ENCODE measurements at regions not wholly inside any gene's neighbourhood (a gene's known extent, or its start where the extent isn't known, plus 50 kb on each side); places are given as distances from the start of the nearest gene placed in this dataset.

- DNase-seq (ENCODE audit: low read depth in 2 of 2): no peak
Measured at GRCh38 chr5:109917154-109917546, 227.4 kb downstream of the MAN2A1 start.

DNA sequence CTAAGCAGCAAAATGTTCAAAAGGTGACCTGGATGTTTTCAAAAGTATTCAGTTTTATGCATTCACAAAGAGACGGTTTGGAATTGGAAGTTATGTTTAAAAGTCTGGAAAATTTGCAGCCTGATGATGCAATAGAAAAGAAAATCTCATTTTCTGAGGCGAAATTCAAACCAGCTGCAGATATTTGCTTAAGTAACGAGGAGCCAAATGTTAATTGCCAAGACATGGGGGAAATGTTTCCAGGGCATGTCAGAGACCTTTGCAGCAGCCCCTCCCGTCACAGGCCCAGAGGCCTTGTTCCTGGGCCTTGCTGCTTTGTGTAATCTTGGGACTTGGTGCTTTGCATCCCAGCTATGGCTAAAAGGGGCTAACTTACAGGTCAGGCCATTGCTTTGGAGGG lies 228.2 kb downstream of the MAN2A1 start:
- DNase-seq (ENCODE audit: low read depth in 2 of 2): no peak

DNA sequence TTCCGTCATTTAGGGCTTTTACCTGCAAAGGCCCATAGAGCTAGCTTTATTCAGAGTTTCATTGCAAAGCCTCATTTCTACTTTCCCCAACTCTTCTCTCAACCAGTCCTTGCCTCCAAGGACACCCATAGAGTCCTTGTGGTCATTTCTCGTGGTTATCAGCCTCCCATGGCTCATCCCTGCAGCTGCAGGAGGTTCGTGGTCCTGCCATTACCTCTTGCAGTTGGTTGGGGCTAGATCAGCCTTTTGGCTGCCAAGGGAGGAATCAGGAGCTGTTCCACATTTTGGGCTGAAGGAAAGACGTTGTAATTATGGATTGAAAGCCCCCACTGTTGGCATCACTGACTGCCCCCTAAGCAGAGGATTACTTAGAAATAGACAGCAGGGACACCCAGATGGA lies 231.0 kb downstream of the MAN2A1 start:
- no peak for DNase-seq (ENCODE audit: low read depth in 2 of 2)

- DNase-seq (ENCODE audit: low read depth in 2 of 2): peak; percentile 2 to 15
Measured at GRCh38 chr5:109921735-109922380, 232.1 kb downstream of the MAN2A1 start.

DNA sequence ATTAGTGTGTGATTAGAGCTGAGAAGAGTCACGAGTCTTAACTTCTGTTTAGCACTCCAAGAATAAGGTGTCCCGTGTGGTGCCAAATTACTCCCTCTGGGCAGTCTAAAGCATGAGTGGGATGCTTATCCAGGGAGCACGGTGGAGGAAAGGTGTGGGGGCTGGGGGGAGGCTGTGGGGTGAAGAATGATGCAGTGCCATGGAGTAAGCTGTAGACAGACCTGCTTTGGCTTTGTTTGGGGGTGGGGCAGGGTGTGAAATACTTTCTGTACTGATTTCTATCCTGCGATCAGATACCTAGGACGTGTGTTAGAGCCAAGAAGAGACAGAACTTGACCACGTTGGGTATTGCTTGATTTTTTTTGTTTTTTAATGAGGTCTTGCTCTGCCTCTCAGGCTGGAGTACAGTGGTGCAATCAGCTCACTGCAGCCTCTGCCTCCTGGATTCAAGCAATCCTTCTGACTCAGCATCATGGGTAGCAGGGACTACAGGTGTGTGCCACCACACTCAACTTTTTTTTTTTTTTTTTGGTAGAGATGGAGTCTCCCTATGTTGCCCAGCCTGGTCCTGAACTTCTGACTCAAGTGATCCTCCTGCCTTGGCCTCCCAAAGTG lies 232.8 kb downstream of the MAN2A1 start:
- DNase-seq (ENCODE audit: low read depth in 2 of 2): no peak

DNA sequence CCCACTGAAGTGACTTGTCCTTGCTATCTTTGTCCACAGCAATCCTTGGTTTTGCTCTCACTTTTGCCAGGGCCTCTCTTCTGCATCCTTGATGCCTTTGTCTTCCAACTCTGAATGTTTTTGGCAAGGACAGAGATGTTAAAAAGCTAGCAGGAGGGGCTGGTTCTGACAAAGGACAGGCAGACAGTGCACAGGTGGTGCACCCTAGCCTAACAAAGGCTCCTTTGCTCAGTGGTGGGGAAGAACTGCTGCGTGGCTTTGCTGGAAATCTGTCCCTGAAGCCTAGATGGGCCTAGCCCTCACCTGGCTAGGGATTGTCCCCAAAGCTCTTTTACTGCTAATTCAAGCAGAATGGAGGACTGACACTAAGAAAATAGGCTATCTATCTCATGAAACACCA lies 233.5 kb downstream of the MAN2A1 start:
- no peak for DNase-seq (ENCODE audit: low read depth in 2 of 2)

GRCh38 chr5:109924237-109925107 lies 234.7 kb downstream of the MAN2A1 start:
- no peak for DNase-seq (ENCODE audit: low read depth in 2 of 2)

DNA sequence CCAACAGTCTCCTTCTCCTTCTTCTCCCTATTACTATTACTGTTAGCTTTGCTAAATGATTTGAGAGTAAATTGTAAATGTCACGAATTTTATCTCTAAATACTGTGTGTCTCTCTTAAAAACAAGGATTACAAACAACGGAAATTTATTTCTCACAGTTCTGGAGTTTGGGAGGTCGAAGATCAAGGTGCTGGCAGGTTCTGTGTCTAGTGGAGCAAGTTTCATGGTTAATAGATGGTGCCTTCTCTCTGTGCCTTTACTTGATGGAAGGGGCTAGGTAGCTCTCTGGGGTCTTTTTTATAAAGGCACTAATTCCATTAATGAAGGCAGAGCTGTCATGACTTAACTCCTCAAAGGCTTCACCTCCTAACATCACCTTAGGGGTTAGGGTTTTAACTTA lies 237.9 kb downstream of the MAN2A1 start:
- no peak for DNase-seq (ENCODE audit: low read depth in 2 of 2)

- no peak for DNase-seq (ENCODE audit: low read depth in 2 of 2)
Measured at GRCh38 chr5:109928046-109928445, 238.3 kb downstream of the MAN2A1 start.

GRCh38 chr5:109928811-109929210 lies 239.1 kb downstream of the MAN2A1 start:
- no peak for DNase-seq (ENCODE audit: low read depth in 2 of 2)

DNA sequence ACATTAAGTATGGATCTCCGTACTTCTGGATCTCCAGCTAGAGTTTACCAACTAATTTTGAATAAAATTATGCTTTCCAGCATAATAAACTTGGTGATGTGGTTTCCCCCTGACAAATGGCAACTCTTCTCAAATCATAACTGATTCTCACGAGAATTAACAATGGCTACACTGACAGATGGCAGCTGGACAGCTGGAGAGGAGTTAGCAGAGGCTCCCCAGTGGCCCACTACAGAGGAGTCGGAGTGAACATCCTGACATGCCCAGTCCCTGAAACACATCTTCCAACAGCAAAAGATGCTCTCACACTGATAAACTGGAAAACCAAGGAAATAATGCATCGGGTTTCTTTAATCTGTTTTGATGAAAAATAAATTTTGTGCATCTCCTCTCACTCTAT lies 239.6 kb downstream of the MAN2A1 start:
- no peak for DNase-seq (ENCODE audit: low read depth in 2 of 2)

GRCh38 chr5:109929911-109930310 lies 240.2 kb downstream of the MAN2A1 start:
- DNase-seq (ENCODE audit: low read depth in 2 of 2): no peak

DNA sequence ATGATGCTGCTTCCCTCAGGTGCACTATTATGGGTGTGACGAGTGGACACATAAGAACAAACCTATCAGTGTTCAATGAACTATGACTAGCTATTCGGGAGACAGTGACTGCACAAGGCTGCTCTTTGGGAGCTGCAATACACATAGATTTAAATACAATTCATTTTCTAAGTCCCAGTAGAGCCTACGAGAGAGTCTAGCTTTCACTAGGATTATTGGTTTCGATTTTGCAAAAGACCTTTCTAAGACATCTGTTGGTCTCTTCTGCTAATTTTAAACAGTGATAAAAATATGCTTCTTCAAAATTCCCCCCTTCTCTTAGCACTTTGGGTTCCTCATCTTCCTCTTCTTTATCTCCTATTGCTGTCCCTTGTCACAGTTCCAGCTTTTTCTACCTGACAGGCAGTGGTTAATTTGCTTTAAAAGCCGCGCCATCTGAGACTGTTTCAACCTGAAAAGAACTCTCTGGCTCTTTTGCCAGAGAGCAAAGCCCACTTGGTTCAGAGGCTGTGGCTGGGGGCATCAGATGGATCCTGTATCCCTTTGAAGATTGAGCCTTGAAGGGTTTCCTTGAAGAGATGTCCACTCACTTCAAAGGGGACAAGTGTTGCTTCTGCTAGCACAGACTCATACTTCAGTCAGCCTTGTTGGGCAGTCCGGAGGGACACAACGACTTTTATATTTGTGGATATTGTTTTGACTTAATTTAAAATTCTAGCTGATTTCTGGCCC lies 241.5 kb downstream of the MAN2A1 start:
- no peak for DNase-seq (ENCODE audit: low read depth in 2 of 2)

- no peak for DNase-seq (ENCODE audit: low read depth in 2 of 2)
Measured at GRCh38 chr5:109935833-109936490, 246.2 kb downstream of the MAN2A1 start.

DNA sequence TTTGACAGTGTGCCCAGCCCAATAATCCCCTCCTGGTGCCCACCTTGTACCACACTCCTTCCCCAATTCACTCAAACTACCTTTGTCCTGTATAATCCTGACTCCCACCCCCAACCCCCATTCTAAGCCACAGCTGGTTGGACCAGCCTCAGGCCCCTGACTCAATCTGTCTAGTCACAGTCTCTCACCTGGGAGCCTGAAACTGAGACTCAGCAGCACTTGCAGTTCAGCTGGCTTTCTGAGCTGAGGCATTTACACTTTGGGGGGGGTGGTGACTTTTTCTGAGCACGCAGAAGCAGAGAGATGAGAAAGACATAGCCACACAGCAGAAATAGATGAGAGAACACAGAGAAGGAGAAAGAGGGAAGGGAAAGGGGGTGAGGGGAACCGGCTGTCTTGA lies 247.3 kb downstream of the MAN2A1 start:
- no peak for DNase-seq (ENCODE audit: low read depth in 2 of 2)

GRCh38 chr5:109937951-109938350 lies 248.2 kb downstream of the MAN2A1 start:
- DNase-seq (ENCODE audit: low read depth in 2 of 2): no peak

GRCh38 chr5:109938453-109938852 lies 248.7 kb downstream of the MAN2A1 start:
- DNase-seq (ENCODE audit: low read depth in 2 of 2): no peak

GRCh38 chr5:109939116-109939682 lies 249.5 kb downstream of the MAN2A1 start:
- no peak for DNase-seq (ENCODE audit: low read depth in 2 of 2)

DNA sequence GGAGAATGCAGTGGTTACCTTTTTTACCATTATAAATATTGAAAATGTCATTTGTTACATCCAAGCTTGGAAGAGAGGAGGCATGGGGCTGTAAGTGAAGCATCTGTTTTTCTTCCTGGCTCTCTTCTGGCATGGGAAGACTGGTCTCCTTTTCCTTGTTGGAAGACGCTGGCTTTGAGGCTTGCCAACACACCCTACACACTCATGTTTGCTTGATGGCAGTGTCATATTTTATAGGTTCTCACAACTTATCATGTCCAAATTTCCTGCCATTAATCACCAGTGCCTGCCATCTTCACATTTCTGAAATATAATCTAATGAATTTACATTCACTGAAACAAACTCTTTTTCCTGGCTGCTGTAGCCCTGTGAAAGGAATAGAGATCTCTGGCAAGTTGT lies 252.9 kb downstream of the MAN2A1 start:
- no peak for DNase-seq (ENCODE audit: low read depth in 2 of 2)

DNA sequence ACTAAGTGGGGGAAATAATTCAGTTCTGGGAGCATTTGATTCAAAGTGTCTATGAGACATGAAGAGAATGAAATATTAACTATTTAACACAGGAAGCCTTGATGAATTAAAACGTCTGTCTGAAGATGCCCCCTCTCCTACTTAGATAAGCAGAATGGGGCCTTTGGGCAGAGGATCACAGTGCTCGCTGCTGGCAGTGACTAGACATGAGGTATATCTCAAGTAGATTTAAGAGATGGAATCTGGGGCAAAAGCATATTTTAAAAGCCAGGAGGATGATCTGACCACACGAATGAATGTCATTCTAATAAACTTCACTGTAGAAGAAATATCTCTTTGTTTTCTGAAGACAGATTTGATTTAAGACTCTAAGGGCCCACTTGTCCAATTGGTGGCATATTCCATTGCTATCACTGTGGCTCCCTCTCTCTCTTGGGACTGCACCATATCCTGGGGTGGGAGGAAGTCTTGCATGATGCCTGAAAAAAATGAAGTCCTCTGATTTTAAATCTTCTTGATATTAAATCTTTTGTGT lies 254.0 kb downstream of the MAN2A1 start:
- no peak for DNase-seq (ENCODE audit: low read depth in 2 of 2)

GRCh38 chr5:109944461-109944860 lies 254.7 kb downstream of the MAN2A1 start:
- DNase-seq (ENCODE audit: low read depth in 2 of 2): no peak

Measured in stimulated activated CD4-positive, alpha-beta T cell treated with anti-CD3 and anti-CD28 coated beads, Interleukin-1b, Interleukin-23, amount 100 ng/mL, for 4 hours (primary cell).